BE2C (cell line): ENCODE measurements at regions not wholly inside any gene's neighbourhood (a gene's known extent, or its start where the extent isn't known, plus 50 kb on each side); places are given as distances from the start of the nearest gene placed in this dataset.
"Not testable (repeated sequence)": the region's sequence is repeated elsewhere in the genome, so short reads cannot be mapped to it uniquely, and the experiment has no call there.

Source experiments
- DNase-seq: peaks from one replicate; pipeline ENCODE4 v3.0.0-alpha.2; 2020
- H3K27me3 ChIP-seq: fragments of 250-450 bp; sonication (Bioruptor Pico); 2 replicates; pipeline ENCODE4 v1.5.1; 2020; ENCODE audit warnings: mild to moderate bottlenecking
- H3K36me3 ChIP-seq: fragments of 250-450 bp; sonication (Bioruptor Pico); 2 replicates; pipeline ENCODE4 v1.5.1; 2020; ENCODE audit warnings: mild to moderate bottlenecking
- H3K4me1 ChIP-seq: fragments of 250-450 bp; sonication (Bioruptor Pico); 2 replicates; pipeline ENCODE4 v1.5.1; 2020
- H3K4me3 ChIP-seq: 2 replicates; pipeline ENCODE4 v1.5.1; 2011; ENCODE audit warnings: low read depth, low read length
- H3K9me3 ChIP-seq: fragments of 250-450 bp; sonication (Bioruptor Pico); 2 replicates; pipeline ENCODE4 v1.5.1; 2020
- CTCF ChIP-seq: IDR thresholded peaks from 2 replicates; pipeline ENCODE4 v1.5.1; 2012; ENCODE audit warnings: mild to moderate bottlenecking, low read depth, low read length

GRCh38 chr15:25246641-25247406 is 192.0 kb downstream of the UBE3A start:
- TF ChIP-seq CTCF = no peak

GRCh38 chr15:25247407-25248038 is 191.3 kb downstream of the UBE3A start:
- no peak for DNase-seq
- no peak for TF ChIP-seq CTCF
- no peaks in the 10 kb centered on the region for H3K4me1 ChIP-seq
- H3K9me3 ChIP-seq = no peaks in the 10 kb centered on the region; the same call in 1 of the 2 replicates
- H3K4me3 ChIP-seq = no peak overlapping the region
- H3K36me3 ChIP-seq = no peaks in the 10 kb centered on the region
- no peaks in the 10 kb centered on the region for H3K27me3 ChIP-seq

More at GRCh38 chr15:25246641-25247406, 192.0 kb downstream of the UBE3A start:
- H3K4me1 ChIP-seq = no peaks in the 10 kb centered on the region
- no peaks in the 10 kb centered on the region for H3K36me3 ChIP-seq
- H3K4me3 ChIP-seq = no peak overlapping the region
- no peaks in the 10 kb centered on the region; the same call in none of the 2 replicates for H3K9me3 ChIP-seq
- no peaks in the 10 kb centered on the region for H3K27me3 ChIP-seq
- peak; percentile 1 for DNase-seq

DNA sequence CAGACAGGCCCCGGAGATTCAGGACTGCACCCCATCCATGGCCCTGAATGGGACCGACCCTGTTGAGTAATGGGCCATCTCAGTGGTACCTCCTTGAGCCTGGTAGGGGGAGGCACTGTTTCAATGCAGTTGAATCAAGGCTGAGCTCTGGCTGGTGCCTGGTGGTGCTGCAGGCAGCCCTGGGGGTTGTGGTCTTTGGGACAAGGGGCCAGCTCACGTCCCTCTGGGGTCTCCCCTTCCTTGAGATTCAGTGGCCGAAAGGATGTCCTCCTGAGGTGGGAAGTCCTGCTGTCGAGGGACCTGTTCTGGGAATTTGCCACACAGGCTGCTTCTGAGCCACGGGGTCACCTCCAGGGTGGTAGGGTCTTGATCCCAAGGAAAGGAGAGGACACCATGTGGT is 190.7 kb downstream of the UBE3A start:
- H3K27me3 ChIP-seq, H3K4me1 ChIP-seq, H3K4me3 ChIP-seq, DNase-seq, H3K9me3 ChIP-seq, H3K36me3 ChIP-seq: not testable (repeated sequence)

DNA sequence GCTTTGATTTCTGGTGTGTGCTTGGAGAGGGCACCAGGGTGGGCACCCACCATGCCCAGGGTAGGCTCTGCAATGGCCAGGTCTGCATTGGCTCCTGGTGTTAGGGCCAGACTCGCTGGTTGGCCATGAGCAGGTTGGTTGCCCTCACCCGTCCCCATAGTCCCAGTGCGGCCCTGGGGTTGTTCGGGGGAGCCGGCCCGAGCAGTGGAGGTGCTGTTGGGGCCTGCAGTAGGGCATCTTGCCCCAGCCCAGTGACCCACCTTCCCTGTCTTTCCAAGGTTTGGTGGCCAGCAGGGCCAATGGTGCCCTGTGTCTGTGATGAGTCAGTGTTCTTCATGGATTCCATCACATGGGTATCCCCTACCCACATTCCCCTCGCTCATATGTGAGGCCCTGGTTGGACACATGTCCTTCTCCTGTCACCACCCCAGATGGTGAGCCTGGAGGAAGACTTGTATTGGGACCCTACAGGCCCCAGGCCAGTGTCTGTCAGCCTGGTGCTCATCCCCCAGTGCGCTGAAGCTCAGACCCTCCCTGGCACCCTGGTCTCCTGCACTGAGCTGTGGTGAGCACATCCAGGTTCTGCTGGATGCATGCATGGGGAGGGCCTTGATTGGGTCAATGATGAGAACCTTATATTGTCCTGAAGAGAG is 190.1 kb downstream of the UBE3A start:
- DNase-seq = peak; percentile 2
- H3K4me3 ChIP-seq = no peak overlapping the region
- H3K4me1 ChIP-seq = no peaks in the 10 kb centered on the region
- no peak for TF ChIP-seq CTCF
- H3K27me3 ChIP-seq = no peaks in the 10 kb centered on the region
- H3K36me3 ChIP-seq = no peaks in the 10 kb centered on the region
- no peaks in the 10 kb centered on the region; the same call in 1 of the 2 replicates for H3K9me3 ChIP-seq

DNA sequence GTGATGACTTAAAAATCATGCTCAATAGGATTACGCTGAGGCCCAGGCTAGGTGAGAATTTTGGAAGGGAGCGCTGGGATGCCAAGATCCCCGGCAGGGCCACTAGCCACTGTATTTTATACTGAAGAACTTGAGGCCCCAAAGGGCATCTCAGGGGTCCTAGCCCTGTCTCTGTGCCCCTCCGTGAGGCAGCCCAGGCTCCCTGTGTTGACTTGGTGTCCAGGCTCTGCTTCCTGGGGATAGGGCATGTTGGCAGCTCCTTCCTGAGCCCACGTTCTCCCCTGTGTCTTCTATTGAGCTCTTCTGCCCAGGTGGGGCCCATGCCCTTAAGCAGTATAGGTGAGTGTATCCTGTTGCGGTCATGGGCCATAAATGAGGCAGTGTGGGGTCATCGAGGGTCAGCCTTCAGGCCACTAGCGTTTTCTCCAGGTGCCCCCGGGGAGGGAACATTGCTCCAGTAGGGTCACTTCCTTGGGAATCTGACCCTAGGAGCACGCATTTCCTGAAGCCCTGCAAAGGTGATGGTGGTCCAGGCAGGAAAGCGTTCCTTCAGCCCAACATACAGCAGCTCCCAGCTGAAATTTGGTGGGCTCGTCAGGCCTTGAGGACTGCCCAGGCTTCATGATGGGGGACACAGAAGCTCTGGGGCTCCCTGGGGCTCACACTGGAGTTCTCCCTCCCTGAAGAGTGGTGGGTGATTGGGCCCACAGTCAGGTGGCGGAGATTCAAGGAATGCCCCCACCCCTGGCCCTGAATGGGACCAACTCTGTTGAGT is 189.4 kb downstream of the UBE3A start:
- Histone ChIP-seq H3K27me3 (no peaks in the 10 kb centered on the region), H3K36me3 (no peaks in the 10 kb centered on the region), H3K4me3 (no peak overlapping the region), H3K9me3 (no peaks in the 10 kb centered on the region; the same call in 1 of the 2 replicates), H3K4me1 (no peaks in the 10 kb centered on the region)
- DNase-seq = no peak
- no peak for TF ChIP-seq CTCF

- H3K36me3 ChIP-seq = no peaks in the 10 kb centered on the region
Measured at GRCh38 chr15:25250011-25250596, 188.7 kb downstream of the UBE3A start.

More at GRCh38 chr15:25250011-25250596, 188.7 kb downstream of the UBE3A start:
- no peak overlapping the region for H3K4me3 ChIP-seq
- no peaks in the 10 kb centered on the region for H3K27me3 ChIP-seq
- TF ChIP-seq CTCF = no peak
- DNase-seq = peak; percentile 4
- H3K9me3 ChIP-seq = no peaks in the 10 kb centered on the region; the same call in 1 of the 2 replicates
- H3K4me1 ChIP-seq = no peaks in the 10 kb centered on the region
